ENCODE measurements at regions not wholly inside any gene's neighbourhood (a gene's known extent, or its start where the extent isn't known, plus 50 kb on each side); places are given as distances from the start of the nearest gene placed in this dataset.

DNA sequence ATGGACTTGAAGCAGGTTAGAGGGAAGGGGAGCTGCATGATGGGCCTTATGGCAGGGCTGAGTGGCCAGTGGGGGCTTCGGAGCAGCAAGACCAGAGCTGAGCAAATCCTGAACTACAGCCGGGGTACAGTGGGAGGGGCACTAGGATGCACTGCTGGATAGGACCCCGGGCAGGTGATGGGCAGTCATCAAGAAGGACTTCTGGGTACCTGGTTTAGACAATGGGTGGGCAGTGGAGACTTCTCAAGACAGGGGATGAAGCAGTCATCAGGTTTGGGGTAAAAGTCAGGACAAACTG is 507.4 kb upstream of the MYT1L start:
- no peak for TF ChIP-seq EZH2phosphoT487 (IDR thresholded peaks at IDR 0.05; ENCODE audit: borderline replicate concordance)
- no peak for TF ChIP-seq CTCF (IDR thresholded peaks at IDR 0.05 in 2 of 3, conservative IDR thresholded peaks at IDR 0.05 in 1 of 3; ENCODE audit: borderline replicate concordance in 1 of 3, insufficient read depth in 1 of 3, low read depth in 2 of 3, low read length in 2 of 3)
- TF ChIP-seq SIN3A (IDR thresholded peaks at IDR 0.05; ENCODE audit: low read depth), result no peak
- TF ChIP-seq EGR1 (IDR thresholded peaks at IDR 0.05; ENCODE audit: low read depth), result no peak
- TF ChIP-seq POLR2A (IDR thresholded peaks at IDR 0.05; ENCODE audit: borderline replicate concordance, extremely low read depth, insufficient read depth, insufficient read length), result no peak
- no peak for TF ChIP-seq ATF3 (IDR thresholded peaks at IDR 0.05)
- no peak for TF ChIP-seq EZH2 (IDR thresholded peaks at IDR 0.05)
- no peak for TF ChIP-seq FOSL1 (IDR thresholded peaks at IDR 0.05; ENCODE audit: low read depth)

All from HCT116 (cell line).